ENCODE measurements at regions not wholly inside any gene's neighbourhood (a gene's known extent, or its start where the extent isn't known, plus 50 kb on each side); places are given as distances from the start of the nearest gene placed in this dataset.
"Not testable (repeated sequence)": the region's sequence is repeated elsewhere in the genome, so short reads cannot be mapped to it uniquely, and the experiment has no call there.

- no peaks in the 10 kb centered on the region for H3K4me1 ChIP-seq (ENCODE audit: control insufficient read depth, insufficient read depth, low read length)
- H3K9ac ChIP-seq (ENCODE audit: low read length) = no peak overlapping the region
- H3K4me3 ChIP-seq (ENCODE audit: low read depth, low read length) = no peak overlapping the region
- no peaks in the 10 kb centered on the region for H3K9me3 ChIP-seq (ENCODE audit: control insufficient read depth, insufficient read depth, low read depth, low read length)
- H3K36me3 ChIP-seq (ENCODE audit: control insufficient read depth, insufficient read depth, low read length) = no peaks in the 10 kb centered on the region
- H3K27me3 ChIP-seq (ENCODE audit: control insufficient read depth, insufficient read depth, low read length) = no peaks in the 10 kb centered on the region
- no peak overlapping the region for H3K27ac ChIP-seq (ENCODE audit: low read depth, low read length)
Observed at GRCh38 chr5:117547192-117547591, 972.6 kb upstream of the SEMA6A start.

- no peak overlapping the region for H3K9ac ChIP-seq (ENCODE audit: low read length)
- H3K27me3 ChIP-seq (ENCODE audit: control insufficient read depth, insufficient read depth, low read length) = no peaks in the 10 kb centered on the region
- H3K4me1 ChIP-seq (ENCODE audit: control insufficient read depth, insufficient read depth, low read length) = no peaks in the 10 kb centered on the region
- no peak overlapping the region for H3K4me3 ChIP-seq (ENCODE audit: low read depth, low read length)
- no peaks in the 10 kb centered on the region for H3K36me3 ChIP-seq (ENCODE audit: control insufficient read depth, insufficient read depth, low read length)
- no peak overlapping the region for H3K27ac ChIP-seq (ENCODE audit: low read depth, low read length)
- H3K9me3 ChIP-seq (ENCODE audit: control insufficient read depth, insufficient read depth, low read depth, low read length) = no peaks in the 10 kb centered on the region
Observed at GRCh38 chr5:117539692-117540091, 965.1 kb upstream of the SEMA6A start.

DNA sequence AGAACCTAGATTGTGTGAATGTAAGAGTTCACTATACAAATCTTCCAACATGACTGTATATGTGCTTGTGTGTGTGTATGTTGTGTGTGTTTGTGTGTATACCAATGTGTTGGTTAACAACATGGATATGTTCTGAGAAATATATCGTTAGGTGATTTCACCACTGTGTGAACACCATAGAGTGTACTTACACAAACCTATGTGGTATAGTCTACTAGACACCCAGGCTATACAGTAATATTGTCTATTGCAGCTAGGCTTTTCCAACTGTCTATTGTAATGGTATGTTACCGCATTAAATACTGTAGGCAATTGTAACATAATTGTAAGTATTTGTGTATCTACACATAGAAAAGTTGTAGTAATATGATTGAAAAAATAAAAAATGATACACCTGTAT lies 959.2 kb upstream of the SEMA6A start:
- H3K9me3 ChIP-seq (ENCODE audit: control insufficient read depth, insufficient read depth, low read depth, low read length) = no peaks in the 10 kb centered on the region
- H3K36me3 ChIP-seq (ENCODE audit: control insufficient read depth, insufficient read depth, low read length) = no peaks in the 10 kb centered on the region
- H3K4me1 ChIP-seq (ENCODE audit: control insufficient read depth, insufficient read depth, low read length) = no peaks in the 10 kb centered on the region
- H3K4me3 ChIP-seq (ENCODE audit: low read depth, low read length) = no peak overlapping the region; the same call in 1 of the 2 replicates
- H3K9ac ChIP-seq (ENCODE audit: low read length) = no peak overlapping the region
- H3K27ac ChIP-seq (ENCODE audit: low read depth, low read length) = no peak overlapping the region
- H3K27me3 ChIP-seq (ENCODE audit: control insufficient read depth, insufficient read depth, low read length) = no peaks in the 10 kb centered on the region

DNA sequence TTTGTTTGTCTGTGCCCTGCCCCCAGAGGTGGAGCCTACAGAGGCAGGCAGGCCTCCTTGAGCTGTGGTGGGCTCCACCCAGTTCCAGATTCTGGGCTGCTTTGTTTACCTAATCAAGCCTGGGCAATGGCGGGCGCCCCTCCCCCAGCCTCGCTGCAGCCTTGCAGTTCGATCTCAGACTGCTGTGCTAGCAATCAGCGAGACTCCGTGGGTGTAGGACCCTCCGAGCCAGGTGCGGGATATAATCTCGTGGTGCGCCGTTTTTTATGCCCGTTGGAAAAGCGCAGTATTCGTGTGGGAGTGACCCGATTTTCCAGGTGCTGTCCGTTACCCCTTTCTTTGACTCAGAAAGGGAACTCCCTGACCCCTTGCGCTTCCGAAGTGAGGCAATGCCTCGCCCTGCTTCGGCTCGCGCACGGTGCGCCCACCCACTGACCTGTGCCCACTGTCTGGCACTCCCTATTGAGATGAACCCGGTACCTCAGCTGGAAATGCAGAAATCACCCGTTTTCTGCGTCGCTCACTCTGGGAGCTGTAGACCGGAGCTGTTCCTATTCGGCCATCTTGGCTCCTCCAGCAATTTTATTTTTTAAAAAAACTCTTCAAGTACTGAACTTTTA lies 958.5 kb upstream of the SEMA6A start:
- not testable (repeated sequence) for H3K9me3 ChIP-seq (ENCODE audit: control insufficient read depth, insufficient read depth, low read depth, low read length); H3K36me3 ChIP-seq (ENCODE audit: control insufficient read depth, insufficient read depth, low read length); H3K27me3 ChIP-seq (ENCODE audit: control insufficient read depth, insufficient read depth, low read length); H3K4me3 ChIP-seq (ENCODE audit: low read depth, low read length); H3K4me1 ChIP-seq (ENCODE audit: control insufficient read depth, insufficient read depth, low read length); H3K27ac ChIP-seq (ENCODE audit: low read depth, low read length); H3K9ac ChIP-seq (ENCODE audit: low read length)

- Histone ChIP-seq H3K9ac (ENCODE audit: low read length) (no peak overlapping the region), H3K4me3 (ENCODE audit: low read depth, low read length) (no peak overlapping the region), H3K4me1 (ENCODE audit: control insufficient read depth, insufficient read depth, low read length) (no peaks in the 10 kb centered on the region), H3K27ac (ENCODE audit: low read depth, low read length) (no peak overlapping the region), H3K36me3 (ENCODE audit: control insufficient read depth, insufficient read depth, low read length) (no peaks in the 10 kb centered on the region), H3K27me3 (ENCODE audit: control insufficient read depth, insufficient read depth, low read length) (no peaks in the 10 kb centered on the region), H3K9me3 (ENCODE audit: control insufficient read depth, insufficient read depth, low read depth, low read length) (peaks cover 10% of the 10 kb centered on the region)
Observed at GRCh38 chr5:117519957-117520500, 945.4 kb upstream of the SEMA6A start.

DNA sequence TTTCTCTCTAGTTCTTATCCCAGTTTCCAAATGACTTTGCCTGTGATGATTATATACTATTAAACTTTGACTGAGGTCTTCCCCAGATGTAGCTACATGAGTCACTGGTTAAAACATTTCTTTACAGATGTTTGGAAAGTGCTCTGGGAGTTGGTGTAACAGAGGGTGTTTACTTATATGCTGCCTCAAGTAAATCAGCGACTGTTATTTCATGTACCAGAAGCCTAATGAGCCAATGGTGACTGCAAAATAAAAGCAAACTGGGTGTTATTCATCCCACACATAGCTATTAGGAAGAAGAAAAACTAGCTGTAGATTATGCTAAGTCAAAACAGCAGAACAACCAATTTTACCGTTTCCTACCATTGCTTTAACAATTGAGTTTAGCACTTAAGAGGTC lies 929.7 kb upstream of the SEMA6A start:
- H3K27ac ChIP-seq (ENCODE audit: low read depth, low read length) = no peak overlapping the region
- no peak overlapping the region for H3K9ac ChIP-seq (ENCODE audit: low read length)
- H3K9me3 ChIP-seq (ENCODE audit: control insufficient read depth, insufficient read depth, low read depth, low read length) = no peaks in the 10 kb centered on the region
- H3K27me3 ChIP-seq (ENCODE audit: control insufficient read depth, insufficient read depth, low read length) = no peaks in the 10 kb centered on the region
- no peaks in the 10 kb centered on the region for H3K36me3 ChIP-seq (ENCODE audit: control insufficient read depth, insufficient read depth, low read length)
- no peaks in the 10 kb centered on the region for H3K4me1 ChIP-seq (ENCODE audit: control insufficient read depth, insufficient read depth, low read length)
- H3K4me3 ChIP-seq (ENCODE audit: low read depth, low read length) = no peak overlapping the region

- Histone ChIP-seq H3K4me3 (ENCODE audit: low read depth, low read length) (no peak overlapping the region), H3K27ac (ENCODE audit: low read depth, low read length) (no peak overlapping the region), H3K27me3 (ENCODE audit: control insufficient read depth, insufficient read depth, low read length) (no peaks in the 10 kb centered on the region), H3K4me1 (ENCODE audit: control insufficient read depth, insufficient read depth, low read length) (no peaks in the 10 kb centered on the region), H3K36me3 (ENCODE audit: control insufficient read depth, insufficient read depth, low read length) (no peaks in the 10 kb centered on the region), H3K9me3 (ENCODE audit: control insufficient read depth, insufficient read depth, low read depth, low read length) (no peaks in the 10 kb centered on the region), H3K9ac (ENCODE audit: low read length) (no peak overlapping the region)
Observed at GRCh38 chr5:117497601-117498000, 923.0 kb upstream of the SEMA6A start.

DNA sequence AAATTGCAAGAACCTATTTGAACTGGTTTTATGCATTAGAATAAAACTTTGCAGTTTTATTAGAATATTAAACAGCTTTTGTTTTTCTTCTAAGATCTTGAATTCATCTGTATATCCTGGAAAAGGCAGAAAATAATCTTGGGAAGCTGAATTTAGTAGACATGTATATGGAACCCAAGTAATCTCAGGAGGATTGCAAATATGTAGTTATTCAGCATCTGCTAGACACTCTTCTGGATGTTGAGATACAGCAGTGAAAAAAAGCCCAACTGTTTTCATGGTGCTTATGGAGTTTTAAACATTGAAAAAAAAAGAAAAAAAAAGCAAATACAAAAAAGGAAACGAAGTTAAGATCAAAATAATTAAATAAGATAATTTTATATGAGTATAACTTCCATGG lies 922.2 kb upstream of the SEMA6A start:
- Histone ChIP-seq H3K36me3 (ENCODE audit: control insufficient read depth, insufficient read depth, low read length) (no peaks in the 10 kb centered on the region), H3K27me3 (ENCODE audit: control insufficient read depth, insufficient read depth, low read length) (no peaks in the 10 kb centered on the region), H3K4me3 (ENCODE audit: low read depth, low read length) (no peak overlapping the region)

GRCh38 chr5:117494188-117494587 lies 919.6 kb upstream of the SEMA6A start:
- Histone ChIP-seq H3K36me3 (ENCODE audit: control insufficient read depth, insufficient read depth, low read length) (no peaks in the 10 kb centered on the region), H3K27me3 (ENCODE audit: control insufficient read depth, insufficient read depth, low read length) (no peaks in the 10 kb centered on the region), H3K9me3 (ENCODE audit: control insufficient read depth, insufficient read depth, low read depth, low read length) (no peaks in the 10 kb centered on the region), H3K4me3 (ENCODE audit: low read depth, low read length) (no peak overlapping the region), H3K27ac (ENCODE audit: low read depth, low read length) (no peak overlapping the region), H3K4me1 (ENCODE audit: control insufficient read depth, insufficient read depth, low read length) (no peaks in the 10 kb centered on the region), H3K9ac (ENCODE audit: low read length) (no peak overlapping the region)

More for the DNA sequence above, 922.2 kb upstream of the SEMA6A start:
- H3K9me3 ChIP-seq (ENCODE audit: control insufficient read depth, insufficient read depth, low read depth, low read length) = no peaks in the 10 kb centered on the region
- H3K4me1 ChIP-seq (ENCODE audit: control insufficient read depth, insufficient read depth, low read length) = no peaks in the 10 kb centered on the region
- no peak overlapping the region for H3K27ac ChIP-seq (ENCODE audit: low read depth, low read length)
- no peak overlapping the region for H3K9ac ChIP-seq (ENCODE audit: low read length)

- H3K27me3 ChIP-seq (ENCODE audit: control insufficient read depth, insufficient read depth, low read length) = no peaks in the 10 kb centered on the region
- no peak overlapping the region for H3K27ac ChIP-seq (ENCODE audit: low read depth, low read length)
- no peak overlapping the region for H3K9ac ChIP-seq (ENCODE audit: low read length)
- H3K4me1 ChIP-seq (ENCODE audit: control insufficient read depth, insufficient read depth, low read length) = no peaks in the 10 kb centered on the region
- H3K4me3 ChIP-seq (ENCODE audit: low read depth, low read length) = no peak overlapping the region
- H3K36me3 ChIP-seq (ENCODE audit: control insufficient read depth, insufficient read depth, low read length) = no peaks in the 10 kb centered on the region
- no peaks in the 10 kb centered on the region for H3K9me3 ChIP-seq (ENCODE audit: control insufficient read depth, insufficient read depth, low read depth, low read length)
Observed at GRCh38 chr5:117488976-117489500, 914.4 kb upstream of the SEMA6A start.

GRCh38 chr5:117487556-117487955 lies 912.9 kb upstream of the SEMA6A start:
- Histone ChIP-seq H3K9me3 (ENCODE audit: control insufficient read depth, insufficient read depth, low read depth, low read length) (no peaks in the 10 kb centered on the region), H3K4me1 (ENCODE audit: control insufficient read depth, insufficient read depth, low read length) (no peaks in the 10 kb centered on the region), H3K36me3 (ENCODE audit: control insufficient read depth, insufficient read depth, low read length) (no peaks in the 10 kb centered on the region), H3K4me3 (ENCODE audit: low read depth, low read length) (no peak overlapping the region), H3K27me3 (ENCODE audit: control insufficient read depth, insufficient read depth, low read length) (no peaks in the 10 kb centered on the region), H3K9ac (ENCODE audit: low read length) (no peak overlapping the region), H3K27ac (ENCODE audit: low read depth, low read length) (no peak overlapping the region)
